ENCODE measurements at regions not wholly inside any gene's neighbourhood (a gene's known extent, or its start where the extent isn't known, plus 50 kb on each side); places are given as distances from the start of the nearest gene placed in this dataset.

- TF ChIP-seq GATA2 (IDR thresholded peaks at IDR 0.05; ENCODE audit: low read depth, low read length) (no peak), GATA3 (IDR thresholded peaks at IDR 0.05; ENCODE audit: low read depth, low read length) (no peak)
Observed at GRCh38 chr5:15191012-15191411, 309.0 kb upstream of the FBXL7 start.

GRCh38 chr5:15183520-15183919 is 311.9 kb upstream of the ANKH start:
- TF ChIP-seq GATA2 (IDR thresholded peaks at IDR 0.05; ENCODE audit: low read depth, low read length) (no peak), GATA3 (IDR thresholded peaks at IDR 0.05; ENCODE audit: low read depth, low read length) (no peak)

GRCh38 chr5:15170173-15170572 is 298.6 kb upstream of the ANKH start:
- no peak for TF ChIP-seq GATA2 (IDR thresholded peaks at IDR 0.05; ENCODE audit: low read depth, low read length)
- TF ChIP-seq GATA3 (IDR thresholded peaks at IDR 0.05; ENCODE audit: low read depth, low read length) = no peak

GRCh38 chr5:15168358-15168757 is 296.8 kb upstream of the ANKH start:
- TF ChIP-seq GATA2 (IDR thresholded peaks at IDR 0.05; ENCODE audit: low read depth, low read length) (peak; percentile 62), GATA3 (IDR thresholded peaks at IDR 0.05; ENCODE audit: low read depth, low read length) (peak; percentile 50; the same call in 1 of the 2 replicates)

GRCh38 chr5:15160091-15160490 is 288.5 kb upstream of the ANKH start:
- TF ChIP-seq GATA3 (IDR thresholded peaks at IDR 0.05; ENCODE audit: low read depth, low read length) = no peak

GRCh38 chr5:15159606-15160005 is 288.0 kb upstream of the ANKH start:
- TF ChIP-seq GATA3 (IDR thresholded peaks at IDR 0.05; ENCODE audit: low read depth, low read length) (no peak), GATA2 (IDR thresholded peaks at IDR 0.05; ENCODE audit: low read depth, low read length) (no peak)

GRCh38 chr5:15142458-15142857 is 270.9 kb upstream of the ANKH start:
- TF ChIP-seq GATA3 (IDR thresholded peaks at IDR 0.05; ENCODE audit: low read depth, low read length) = no peak
- TF ChIP-seq GATA2 (IDR thresholded peaks at IDR 0.05; ENCODE audit: low read depth, low read length) = no peak

- TF ChIP-seq GATA3 (IDR thresholded peaks at IDR 0.05; ENCODE audit: low read depth, low read length) (no peak), GATA2 (IDR thresholded peaks at IDR 0.05; ENCODE audit: low read depth, low read length) (no peak)
Observed at GRCh38 chr5:15137414-15137813, 265.8 kb upstream of the ANKH start.

- TF ChIP-seq GATA3 (IDR thresholded peaks at IDR 0.05; ENCODE audit: low read depth, low read length) (no peak), GATA2 (IDR thresholded peaks at IDR 0.05; ENCODE audit: low read depth, low read length) (no peak)
Observed at GRCh38 chr5:15135661-15136060, 264.1 kb upstream of the ANKH start.

- TF ChIP-seq GATA3 (IDR thresholded peaks at IDR 0.05; ENCODE audit: low read depth, low read length) (no peak), GATA2 (IDR thresholded peaks at IDR 0.05; ENCODE audit: low read depth, low read length) (no peak)
Observed at GRCh38 chr5:15133456-15133965, 261.9 kb upstream of the ANKH start.

- TF ChIP-seq GATA2 (IDR thresholded peaks at IDR 0.05; ENCODE audit: low read depth, low read length) (no peak), GATA3 (IDR thresholded peaks at IDR 0.05; ENCODE audit: low read depth, low read length) (no peak)
Observed at GRCh38 chr5:15132816-15133405, 261.3 kb upstream of the ANKH start.

- TF ChIP-seq GATA2 (IDR thresholded peaks at IDR 0.05; ENCODE audit: low read depth, low read length) (no peak), GATA3 (IDR thresholded peaks at IDR 0.05; ENCODE audit: low read depth, low read length) (no peak)
Observed at GRCh38 chr5:15131909-15132308, 260.3 kb upstream of the ANKH start.

GRCh38 chr5:15124871-15125568 is 253.4 kb upstream of the ANKH start:
- TF ChIP-seq GATA2 (IDR thresholded peaks at IDR 0.05; ENCODE audit: low read depth, low read length) (no peak), GATA3 (IDR thresholded peaks at IDR 0.05; ENCODE audit: low read depth, low read length) (no peak)

- TF ChIP-seq GATA3 (IDR thresholded peaks at IDR 0.05; ENCODE audit: low read depth, low read length) = no peak
- no peak for TF ChIP-seq GATA2 (IDR thresholded peaks at IDR 0.05; ENCODE audit: low read depth, low read length)
Observed at GRCh38 chr5:15124461-15124860, 252.9 kb upstream of the ANKH start.

GRCh38 chr5:15117688-15118087 is 246.1 kb upstream of the ANKH start:
- no peak for TF ChIP-seq GATA3 (IDR thresholded peaks at IDR 0.05; ENCODE audit: low read depth, low read length)
- no peak for TF ChIP-seq GATA2 (IDR thresholded peaks at IDR 0.05; ENCODE audit: low read depth, low read length)
